Endothelial cell (in vitro differentiated cells): ENCODE measurements at regions not wholly inside any gene's neighbourhood (a gene's known extent, or its start where the extent isn't known, plus 50 kb on each side); places are given as distances from the start of the nearest gene placed in this dataset.
"Not testable (repeated sequence)": the region's sequence is repeated elsewhere in the genome, so short reads cannot be mapped to it uniquely, and the experiment has no call there.

Experiments
- DNase-seq: peaks from one replicate; pipeline ENCODE4 v3.0.0; 2021; ENCODE audit warnings: low spot score
- H3K27ac Mint-ChIP-seq: one replicate; pipeline ENCODE4 v1.8.0; 2021; ENCODE audit warnings: mixed read lengths, inconsistent platforms; ENCODE audit not compliant: unreplicated experiment
- H3K27me3 Mint-ChIP-seq: one replicate; pipeline ENCODE4 v1.8.0; 2021; ENCODE audit warnings: mild to moderate bottlenecking, moderate library complexity, mixed read lengths, inconsistent platforms; ENCODE audit not compliant: unreplicated experiment
- H3K36me3 Mint-ChIP-seq: one replicate; pipeline ENCODE4 v1.8.0; 2021; ENCODE audit warnings: mild to moderate bottlenecking, low read depth, mixed read lengths, inconsistent platforms; ENCODE audit not compliant: unreplicated experiment
- H3K4me1 Mint-ChIP-seq: one replicate; pipeline ENCODE4 v1.8.0; 2021; ENCODE audit warnings: mild to moderate bottlenecking, mixed read lengths, inconsistent platforms; ENCODE audit not compliant: unreplicated experiment
- H3K4me3 Mint-ChIP-seq: one replicate; pipeline ENCODE4 v1.8.0; 2021; ENCODE audit warnings: mild to moderate bottlenecking, mixed read lengths, inconsistent platforms; ENCODE audit not compliant: unreplicated experiment
- H3K9me3 Mint-ChIP-seq: one replicate; pipeline ENCODE4 v1.8.0; 2021; ENCODE audit warnings: mixed read lengths, inconsistent platforms; ENCODE audit not compliant: unreplicated experiment
- CTCF ChIP-seq: fragments of 200-600 bp; sonication (generic); IDR thresholded peaks from one replicate; pipeline ENCODE4 v1.5.0; 2021; ENCODE audit warnings: antibody characterized with exemption; ENCODE audit not compliant: unreplicated experiment

- no peaks in the 10 kb centered on the region for H3K9me3 Mint-ChIP-seq
- H3K27ac Mint-ChIP-seq, result no peak overlapping the region
- peaks cover 3% of the 10 kb centered on the region for H3K4me1 Mint-ChIP-seq
- no peak for TF ChIP-seq CTCF
- no peak for DNase-seq
- H3K36me3 Mint-ChIP-seq, result no peaks in the 10 kb centered on the region
- peaks cover 2% of the 10 kb centered on the region for H3K27me3 Mint-ChIP-seq
- H3K4me3 Mint-ChIP-seq, result no peak overlapping the region
Observed at GRCh38 chr20:51171141-51171540, 148.2 kb upstream of the KCNG1 start.

- Mint-ChIP-seq H3K4me3 (no peak overlapping the region), H3K9me3 (no peaks in the 10 kb centered on the region), H3K27ac (no peak overlapping the region), H3K27me3 (no peaks in the 10 kb centered on the region), H3K4me1 (no peaks in the 10 kb centered on the region), H3K36me3 (no peaks in the 10 kb centered on the region)
- DNase-seq, result no peak
- no peak for TF ChIP-seq CTCF
Observed at GRCh38 chr20:51169813-51170212, 146.9 kb upstream of the KCNG1 start.

- not testable (repeated sequence) for DNase-seq, H3K27ac Mint-ChIP-seq, H3K9me3 Mint-ChIP-seq, H3K4me3 Mint-ChIP-seq, H3K4me1 Mint-ChIP-seq, H3K27me3 Mint-ChIP-seq, H3K36me3 Mint-ChIP-seq
Observed at GRCh38 chr20:51167911-51168310, 145.0 kb upstream of the KCNG1 start.

GRCh38 chr20:51166489-51166888 lies 143.6 kb upstream of the KCNG1 start:
- H3K27ac Mint-ChIP-seq, result no peak overlapping the region

GRCh38 chr20:51165131-51165530 lies 142.2 kb upstream of the KCNG1 start:
- H3K27me3 Mint-ChIP-seq, result no peaks in the 10 kb centered on the region
- no peaks in the 10 kb centered on the region for H3K36me3 Mint-ChIP-seq
- no peak for DNase-seq
- no peaks in the 10 kb centered on the region for H3K9me3 Mint-ChIP-seq
- H3K27ac Mint-ChIP-seq, result no peak overlapping the region
- peaks cover 3% of the 10 kb centered on the region for H3K4me1 Mint-ChIP-seq
- TF ChIP-seq CTCF, result no peak
- no peak overlapping the region for H3K4me3 Mint-ChIP-seq

More at GRCh38 chr20:51166489-51166888, 143.6 kb upstream of the KCNG1 start:
- no peak overlapping the region for H3K4me3 Mint-ChIP-seq
- TF ChIP-seq CTCF, result no peak
- H3K9me3 Mint-ChIP-seq, result no peaks in the 10 kb centered on the region
- H3K36me3 Mint-ChIP-seq, result no peaks in the 10 kb centered on the region
- H3K4me1 Mint-ChIP-seq, result peaks cover 3% of the 10 kb centered on the region
- no peaks in the 10 kb centered on the region for H3K27me3 Mint-ChIP-seq
- DNase-seq, result no peak

- Mint-ChIP-seq H3K36me3 (no peaks in the 10 kb centered on the region), H3K4me3 (no peak overlapping the region), H3K27ac (no peak overlapping the region), H3K4me1 (peaks cover 3% of the 10 kb centered on the region), H3K9me3 (no peaks in the 10 kb centered on the region), H3K27me3 (no peaks in the 10 kb centered on the region)
- no peak for TF ChIP-seq CTCF
- no peak for DNase-seq
Observed at GRCh38 chr20:51164731-51165130, 141.8 kb upstream of the KCNG1 start.
